ENCODE measurements at regions not wholly inside any gene's neighbourhood (a gene's known extent, or its start where the extent isn't known, plus 50 kb on each side); places are given as distances from the start of the nearest gene placed in this dataset.

- WGBS (ENCODE audit: insufficient coverage, insufficient replicate concordance, low lambda C conversion rate, missing lambda C conversion rate) = 16% methylated on average over 8 of the region's 8 CpGs
- H3K9ac ChIP-seq (ENCODE audit: control insufficient read depth, insufficient read depth, low read length) = no peak overlapping the region
Measured at GRCh38 chr16:25614716-25615265, 77.0 kb upstream of the HS3ST4 start.

GRCh38 chr16:25613931-25614330 lies 77.8 kb upstream of the HS3ST4 start:
- Histone ChIP-seq H2AFZ (ENCODE audit: control insufficient read depth, low read depth, low read length) (no peak overlapping the region), H3K4me2 (ENCODE audit: control insufficient read depth, insufficient read depth) (no peak overlapping the region), H3K4me1 (ENCODE audit: control insufficient read depth, insufficient read depth, low read length) (no peaks in the 10 kb centered on the region), H3K36me3 (ENCODE audit: control insufficient read depth in 2 of 2, insufficient read depth in 2 of 2, low read length in 1 of 2) (no peaks in the 10 kb centered on the region), H3K79me2 (ENCODE audit: control insufficient read depth, insufficient read depth, low read length) (no peaks in the 10 kb centered on the region), H3K4me3 (no peak overlapping the region), H4K20me1 (ENCODE audit: control insufficient read depth, insufficient read depth) (no peaks in the 10 kb centered on the region), H3K9me3 (replicated peaks; ENCODE audit: control insufficient read depth, insufficient read depth, low read length) (no peaks in the 10 kb centered on the region), H3K9ac (ENCODE audit: control insufficient read depth, insufficient read depth, low read length) (no peak overlapping the region), H3K27ac (ENCODE audit: control insufficient read depth, insufficient read depth) (no peak overlapping the region), H3K27me3 (replicated peaks in 1 of 2; ENCODE audit: control insufficient read depth in 2 of 2, insufficient read depth in 2 of 2, low read length in 1 of 2) (no peaks in the 10 kb centered on the region)
- in situ Hi-C loops (cut with MboI) (no loop called here), intact Hi-C loops (cut with micrococcal nuclease; ENCODE audit: unreplicated experiment) (no loop called here)
- no TSS peak for BruUV-seq (replicated peaks)
- POLR2A ChIA-PET = no interaction called here
- RAD21 ChIA-PET (ENCODE audit: unreplicated experiment) = no interaction called here
- DNase-seq (ENCODE audit: low read depth, low spot score) (no peak), ATAC-seq (no peak), FAIRE-seq (no peak)
- SMC1A ChIA-PET (ENCODE audit: uncharacterized antibody, unreplicated experiment) = no interaction called here
- CTCF ChIA-PET = no interaction called here
- 16% methylated on average over 5 of the region's 5 CpGs for WGBS (ENCODE audit: insufficient coverage, insufficient replicate concordance, low lambda C conversion rate, missing lambda C conversion rate)
- TF ChIP-seq, protein P1, sequence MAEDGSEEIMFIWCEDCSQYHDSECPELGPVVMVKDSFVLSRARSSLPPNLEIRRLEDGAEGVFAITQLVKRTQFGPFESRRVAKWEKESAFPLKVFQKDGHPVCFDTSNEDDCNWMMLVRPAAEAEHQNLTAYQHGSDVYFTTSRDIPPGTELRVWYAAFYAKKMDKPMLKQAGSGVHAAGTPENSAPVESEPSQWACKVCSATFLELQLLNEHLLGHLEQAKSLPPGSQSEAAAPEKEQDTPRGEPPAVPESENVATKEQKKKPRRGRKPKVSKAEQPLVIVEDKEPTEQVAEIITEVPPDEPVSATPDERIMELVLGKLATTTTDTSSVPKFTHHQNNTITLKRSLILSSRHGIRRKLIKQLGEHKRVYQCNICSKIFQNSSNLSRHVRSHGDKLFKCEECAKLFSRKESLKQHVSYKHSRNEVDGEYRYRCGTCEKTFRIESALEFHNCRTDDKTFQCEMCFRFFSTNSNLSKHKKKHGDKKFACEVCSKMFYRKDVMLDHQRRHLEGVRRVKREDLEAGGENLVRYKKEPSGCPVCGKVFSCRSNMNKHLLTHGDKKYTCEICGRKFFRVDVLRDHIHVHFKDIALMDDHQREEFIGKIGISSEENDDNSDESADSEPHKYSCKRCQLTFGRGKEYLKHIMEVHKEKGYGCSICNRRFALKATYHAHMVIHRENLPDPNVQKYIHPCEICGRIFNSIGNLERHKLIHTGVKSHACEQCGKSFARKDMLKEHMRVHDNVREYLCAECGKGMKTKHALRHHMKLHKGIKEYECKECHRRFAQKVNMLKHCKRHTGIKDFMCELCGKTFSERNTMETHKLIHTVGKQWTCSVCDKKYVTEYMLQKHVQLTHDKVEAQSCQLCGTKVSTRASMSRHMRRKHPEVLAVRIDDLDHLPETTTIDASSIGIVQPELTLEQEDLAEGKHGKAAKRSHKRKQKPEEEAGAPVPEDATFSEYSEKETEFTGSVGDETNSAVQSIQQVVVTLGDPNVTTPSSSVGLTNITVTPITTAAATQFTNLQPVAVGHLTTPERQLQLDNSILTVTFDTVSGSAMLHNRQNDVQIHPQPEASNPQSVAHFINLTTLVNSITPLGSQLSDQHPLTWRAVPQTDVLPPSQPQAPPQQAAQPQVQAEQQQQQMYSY (CRISPR knock-in tag; IDR thresholded peaks at IDR 0.05) = no peak
- no peak for TF ChIP-seq SUZ12 (IDR thresholded peaks at IDR 0.05; ENCODE audit: unreplicated experiment)
- TF ChIP-seq RFX5 (IDR thresholded peaks at IDR 0.05; ENCODE audit: low read depth, low read length) = no peak
- TF ChIP-seq TCF12 (IDR thresholded peaks at IDR 0.05; ENCODE audit: low read depth, low read length) = no peak

More at GRCh38 chr16:25614716-25615265, 77.0 kb upstream of the HS3ST4 start:
- ATAC-seq (no peak), FAIRE-seq (no peak), DNase-seq (ENCODE audit: low read depth, low spot score) (no peak)
- H3K4me3 ChIP-seq = no peak overlapping the region
- H3K4me1 ChIP-seq (ENCODE audit: control insufficient read depth, insufficient read depth, low read length) = no peaks in the 10 kb centered on the region
- no peak overlapping the region for H2AFZ ChIP-seq (ENCODE audit: control insufficient read depth, low read depth, low read length)
- ChIA-PET RAD21 (ENCODE audit: unreplicated experiment) (no interaction called here), SMC1A (ENCODE audit: uncharacterized antibody, unreplicated experiment) (no interaction called here), CTCF (no interaction called here), POLR2A (no interaction called here)
- TF ChIP-seq, protein P1 (CRISPR knock-in tag; IDR thresholded peaks at IDR 0.05) = no peak
- H3K36me3 ChIP-seq (ENCODE audit: control insufficient read depth in 2 of 2, insufficient read depth in 2 of 2, low read length in 1 of 2) = no peaks in the 10 kb centered on the region
- H3K9me3 ChIP-seq (replicated peaks; ENCODE audit: control insufficient read depth, insufficient read depth, low read length) = no peaks in the 10 kb centered on the region
- no peak overlapping the region for H3K4me2 ChIP-seq (ENCODE audit: control insufficient read depth, insufficient read depth)
- no peaks in the 10 kb centered on the region for H4K20me1 ChIP-seq (ENCODE audit: control insufficient read depth, insufficient read depth)
- H3K27me3 ChIP-seq (replicated peaks in 1 of 2; ENCODE audit: control insufficient read depth in 2 of 2, insufficient read depth in 2 of 2, low read length in 1 of 2) = no peaks in the 10 kb centered on the region
- BruUV-seq (replicated peaks) = no TSS peak
- intact Hi-C loops (cut with micrococcal nuclease; ENCODE audit: unreplicated experiment) (no loop called here), in situ Hi-C loops (cut with MboI) (no loop called here)
- H3K27ac ChIP-seq (ENCODE audit: control insufficient read depth, insufficient read depth) = no peak overlapping the region
- H3K79me2 ChIP-seq (ENCODE audit: control insufficient read depth, insufficient read depth, low read length) = no peaks in the 10 kb centered on the region

Measured in GM12878 (cell line).